ENCODE measurements at regions not wholly inside any gene's neighbourhood (a gene's known extent, or its start where the extent isn't known, plus 50 kb on each side); places are given as distances from the start of the nearest gene placed in this dataset.

- 42 to 43% methylated on average over 2 of the region's 2 CpGs for WGBS, 2 donors
- Histone ChIP-seq H3K4me1 (no peaks in the 10 kb centered on the region), H3K9me3 (no peaks in the 10 kb centered on the region), H3K4me3 (no peak overlapping the region), H3K27me3 (no peaks in the 10 kb centered on the region), H3K27ac (no peak overlapping the region), H3K36me3 (no peaks in the 10 kb centered on the region)
- no peak for DNase-seq (ENCODE audit: low spot score in 2 of 2)
- TF ChIP-seq EP300 (IDR thresholded peaks at IDR 0.05) (no peak), POLR2A (IDR thresholded peaks at IDR 0.05) (no peak), CTCF (IDR thresholded peaks at IDR 0.05) (no peak)
Measured at GRCh38 chr15:91605576-91605975, 247.9 kb upstream of the SLCO3A1 start.

- no peaks in the 10 kb centered on the region for H3K9me3 ChIP-seq
- no peak overlapping the region for H3K4me3 ChIP-seq
- no peaks in the 10 kb centered on the region for H3K27me3 ChIP-seq
- H3K4me1 ChIP-seq = no peaks in the 10 kb centered on the region
- TF ChIP-seq EP300 (IDR thresholded peaks at IDR 0.05) (no peak), CTCF (IDR thresholded peaks at IDR 0.05) (no peak), POLR2A (IDR thresholded peaks at IDR 0.05) (no peak)
- H3K36me3 ChIP-seq = no peaks in the 10 kb centered on the region
- no peak overlapping the region for H3K27ac ChIP-seq
- no peak for DNase-seq (ENCODE audit: low spot score in 2 of 2)
- 69 to 70% methylated on average over 8 of the region's 8 CpGs for WGBS, 2 donors
Measured at GRCh38 chr15:91609231-91609630, 244.3 kb upstream of the SLCO3A1 start.

- 73 to 74% methylated on average over 12 of the region's 12 CpGs for WGBS, 2 donors
- Histone ChIP-seq H3K36me3 (no peaks in the 10 kb centered on the region), H3K4me1 (no peaks in the 10 kb centered on the region), H3K27me3 (no peaks in the 10 kb centered on the region), H3K9me3 (no peaks in the 10 kb centered on the region), H3K27ac (no peak overlapping the region), H3K4me3 (no peak overlapping the region)
- no peak for TF ChIP-seq CTCF (IDR thresholded peaks at IDR 0.05)
- TF ChIP-seq POLR2A (IDR thresholded peaks at IDR 0.05) = no peak
- TF ChIP-seq EP300 (IDR thresholded peaks at IDR 0.05) = no peak
- no peak for DNase-seq (ENCODE audit: low spot score in 2 of 2)
Measured at GRCh38 chr15:91609966-91610365, 243.5 kb upstream of the SLCO3A1 start.

- no peaks in the 10 kb centered on the region for H3K27me3 ChIP-seq
- no peaks in the 10 kb centered on the region for H3K4me1 ChIP-seq
- WGBS, 2 donors = 65 to 67% methylated on average over 10 of the region's 10 CpGs
- H3K36me3 ChIP-seq = no peaks in the 10 kb centered on the region
- H3K9me3 ChIP-seq = no peaks in the 10 kb centered on the region
- no peak overlapping the region for H3K27ac ChIP-seq
- TF ChIP-seq EP300 (IDR thresholded peaks at IDR 0.05) = no peak
- H3K4me3 ChIP-seq = no peak overlapping the region
- DNase-seq (ENCODE audit: low spot score in 2 of 2) = no peak
Measured at GRCh38 chr15:91611561-91612323, 241.8 kb upstream of the SLCO3A1 start.

GRCh38 chr15:91620229-91620628 lies 233.3 kb upstream of the SLCO3A1 start:
- Histone ChIP-seq H3K4me3 (no peak overlapping the region), H3K27ac (no peak overlapping the region), H3K27me3 (no peaks in the 10 kb centered on the region), H3K36me3 (no peaks in the 10 kb centered on the region), H3K9me3 (peaks cover 0 to 5% (median 0%) of the 10 kb centered on the region in 4 donors), H3K4me1 (no peaks in the 10 kb centered on the region)
- DNase-seq (ENCODE audit: low spot score in 2 of 2) = no peak
- no peak for TF ChIP-seq POLR2A (IDR thresholded peaks at IDR 0.05)
- TF ChIP-seq EP300 (IDR thresholded peaks at IDR 0.05) = no peak
- no peak for TF ChIP-seq CTCF (IDR thresholded peaks at IDR 0.05)
- 24 to 33% methylated on average over 4 of the region's 4 CpGs for WGBS, 2 donors
